B cell (primary cell): ENCODE measurements at regions not wholly inside any gene's neighbourhood (a gene's known extent, or its start where the extent isn't known, plus 50 kb on each side); places are given as distances from the start of the nearest gene placed in this dataset.
A peak's percentile ranks its signal among the peaks of the same experiment; 100 is the strongest.

Experiments used
- ATAC-seq: fragments of 200-7000 bp; cut with Tn5 transposase; one replicate; pipeline ENCODE4 v1.10.0; 2021; ENCODE audit warnings: low read depth, mild to moderate bottlenecking, moderate number of reproducible peaks, moderate library complexity
- CTCF ChIA-PET: fragments of 350-600 bp; sonication (Branson Sonifier 250); formaldehyde crosslinking; loops from one replicate; lab custom pipeline; 2021; ENCODE audit warnings: antibody characterized with exemption, inconsistent platforms; lab: Charles Lee
- POLR2A ChIA-PET: fragments of 350-600 bp; sonication (Branson Sonifier 250); formaldehyde crosslinking; loops from one replicate; lab custom pipeline; 2021; ENCODE audit warnings: antibody characterized with exemption; lab: Charles Lee
- DNase-seq: peaks from one replicate; pipeline ENCODE4 v3.0.0; 2013
- H2AFZ ChIP-seq: 2 replicates; pipeline ENCODE4 v1.6.1; 2012; ENCODE audit warnings: mild to moderate bottlenecking, low read depth, low read length; ENCODE audit not compliant: insufficient read depth, poor library complexity, severe bottlenecking
- H3K27ac ChIP-seq, 2 donors: 1 replicate in 1 of 2; 2 replicates in 1 of 2; pipeline ENCODE4 v1.5.1; 2012 to 2013; ENCODE audit warnings: low read length in 2 of 2, mild to moderate bottlenecking in 2 of 2, moderate library complexity in 1 of 2
- H3K27me3 ChIP-seq, 4 experiments: fragments of 200-600 bp in 1 of 4; sonication (generic) in 1 of 4; replicated peaks in 1 of 4; 1 replicate in 2 of 4; 2 replicates in 2 of 4; pipeline versions ENCODE4 v1.6.1 to v1.7.0; 2013 to 2016; ENCODE audit warnings: low read length in 3 of 4, mild to moderate bottlenecking in 2 of 4, mixed read lengths in 1 of 4, moderate library complexity in 1 of 4; ENCODE audit not compliant: insufficient read depth in 4 of 4, control insufficient read depth in 3 of 4; ENCODE audit errors: control extremely low read depth in 1 of 4
- H3K36me3 ChIP-seq, 2 experiments: replicated peaks in 1 of 2; 1 replicate in 1 of 2; 2 replicates in 1 of 2; pipeline versions ENCODE4 v1.6.1 to v1.7.1; 2013; ENCODE audit warnings: low read length in 1 of 2; ENCODE audit not compliant: insufficient read depth in 2 of 2, control insufficient read depth in 1 of 2; ENCODE audit errors: control extremely low read depth in 1 of 2, extremely low read depth in 1 of 2
- H3K4me1 ChIP-seq, 2 donors: fragments of 200-600 bp in 1 of 2; sonication (generic) in 1 of 2; 1 replicate in 1 of 2; 2 replicates in 1 of 2; pipeline versions ENCODE4 v1.5.1 to v1.6.1; 2013 to 2017; ENCODE audit warnings: low read length in 2 of 2; ENCODE audit not compliant: control insufficient read depth in 2 of 2, insufficient read depth in 2 of 2
- H3K4me2 ChIP-seq: replicated peaks from 2 replicates; pipeline ENCODE3; 2012; ENCODE audit warnings: mild to moderate bottlenecking, low read depth, low read length; ENCODE audit not compliant: poor library complexity, severe bottlenecking
- H3K4me3 ChIP-seq, 5 experiments: fragments of 200-600 bp in 1 of 5; sonication (generic) in 1 of 5; 1 replicate in 3 of 5; 2 replicates in 2 of 5; pipeline versions ENCODE4 v1.5.1 to v1.7.0; 2011 to 2016; ENCODE audit warnings: low read length in 4 of 5, mild to moderate bottlenecking in 4 of 5, low read depth in 2 of 5, control low read depth in 1 of 5, moderate library complexity in 1 of 5; ENCODE audit not compliant: insufficient read depth in 1 of 5; ENCODE audit errors: control extremely low read depth in 1 of 5, extremely low read depth in 1 of 5
- H3K79me2 ChIP-seq: fragments of 200-600 bp; sonication (generic); one replicate; pipeline ENCODE4 v1.6.0; 2016; ENCODE audit warnings: low read length; ENCODE audit not compliant: control insufficient read depth, insufficient read depth
- H3K9ac ChIP-seq: fragments of 200-600 bp; sonication (generic); 2 replicates; pipeline ENCODE4 v1.6.1; 2017; ENCODE audit warnings: mild to moderate bottlenecking, low read length, moderate library complexity
- H3K9me3 ChIP-seq, 3 donors: one replicate each; pipeline versions ENCODE4 v1.6.1 to v1.7.1; 2013; ENCODE audit warnings: low read length in 2 of 3; ENCODE audit not compliant: control insufficient read depth in 2 of 3, insufficient read depth in 1 of 3; ENCODE audit errors: control extremely low read depth in 1 of 3
- H4K20me1 ChIP-seq: 2 replicates; pipeline ENCODE4 v1.6.0; 2012; ENCODE audit warnings: mild to moderate bottlenecking, low read length; ENCODE audit not compliant: insufficient read depth, control insufficient read depth, poor library complexity, severe bottlenecking
- H3K27ac Mint-ChIP-seq: one replicate; pipeline ENCODE4 v1.8.0; 2021; ENCODE audit warnings: mixed read lengths
- H3K27me3 Mint-ChIP-seq: one replicate; pipeline ENCODE4 v1.8.0; 2021; ENCODE audit warnings: mixed read lengths
- H3K4me1 Mint-ChIP-seq: one replicate; pipeline ENCODE4 v1.8.0; 2021; ENCODE audit warnings: mixed read lengths
- H3K4me3 Mint-ChIP-seq: one replicate; pipeline ENCODE4 v1.8.0; 2021; ENCODE audit warnings: mixed read lengths
- H3K9me3 Mint-ChIP-seq: one replicate; pipeline ENCODE4 v1.8.0; 2022; ENCODE audit warnings: mixed read lengths; ENCODE audit not compliant: insufficient read depth
- CTCF ChIP-seq: fragments of 200-600 bp; IDR thresholded peaks from one replicate; pipeline ENCODE4 v1.8.0; 2022; ENCODE audit warnings: antibody characterized with exemption, mild to moderate bottlenecking
- EZH2 ChIP-seq: IDR thresholded peaks from 2 replicates; pipeline ENCODE4 v1.6.1; 2012; ENCODE audit warnings: borderline replicate concordance, low read depth, mild to moderate bottlenecking, moderate library complexity, low read length; ENCODE audit not compliant: insufficient read depth, poor library complexity, severe bottlenecking
- WGBS: methylation state at CpG from one replicate; pipeline ENCODE4 v1.1.5; 2013; ENCODE audit warnings: missing lambda C conversion rate; ENCODE audit not compliant: insufficient coverage; 5-methylcytosine and 5-hydroxymethylcytosine counted together
- intact Hi-C: fragments of 100-400 bp; cut with micrococcal nuclease; formaldehyde crosslinking; loops from one replicate; pipeline ENCODE4 v1.10.0; 2022

- no peak overlapping the region for H3K27ac Mint-ChIP-seq
- ChIA-PET POLR2A (no interaction called here), CTCF (no interaction called here)
- Histone ChIP-seq H3K27me3 (no peaks in the 10 kb centered on the region), H2AFZ (no peak overlapping the region), H3K4me1 (no peaks in the 10 kb centered on the region), H3K9ac (no peak overlapping the region), H3K9me3 (no peaks in the 10 kb centered on the region), H4K20me1 (no peaks in the 10 kb centered on the region), H3K36me3 (no peaks in the 10 kb centered on the region), H3K4me2 (no peak overlapping the region), H3K27ac (no peak overlapping the region), H3K79me2 (no peaks in the 10 kb centered on the region), H3K4me3 (no peak overlapping the region)
- H3K9me3 Mint-ChIP-seq = no peaks in the 10 kb centered on the region
- no CpG with 5 or more reads among the region's 4 CpGs for WGBS
- no peaks in the 10 kb centered on the region for H3K27me3 Mint-ChIP-seq
- DNase-seq = no peak
- no peaks in the 10 kb centered on the region for H3K4me1 Mint-ChIP-seq
- intact Hi-C loops = no loop called here
- ATAC-seq = no peak
- no peak for TF ChIP-seq CTCF
- TF ChIP-seq EZH2 = no peak
- H3K4me3 Mint-ChIP-seq = no peak overlapping the region
Measured at GRCh38 chr18:67813380-67814028, 297.0 kb upstream of the DSEL start.

- POLR2A ChIA-PET = no interaction called here
- CTCF ChIA-PET = no interaction called here
Measured at GRCh38 chr18:67805261-67805660, 288.7 kb upstream of the DSEL start.

More at GRCh38 chr18:67805261-67805660, 288.7 kb upstream of the DSEL start:
- no peaks in the 10 kb centered on the region for H3K27me3 ChIP-seq
- H3K36me3 ChIP-seq = no peaks in the 10 kb centered on the region
- H3K9me3 ChIP-seq = peaks cover 0 to 4% (median 2%) of the 10 kb centered on the region in 3 donors
- WGBS = 90% methylated on average over 4 of the region's 6 CpGs
- H3K9ac ChIP-seq = no peak overlapping the region
- no peak overlapping the region for H3K4me2 ChIP-seq
- Mint-ChIP-seq H3K27me3 (no peaks in the 10 kb centered on the region), H3K27ac (no peak overlapping the region), H3K9me3 (peaks cover 9% of the 10 kb centered on the region), H3K4me1 (no peaks in the 10 kb centered on the region), H3K4me3 (no peak overlapping the region)
- H2AFZ ChIP-seq = no peak overlapping the region
- H3K27ac ChIP-seq = no peak overlapping the region
- DNase-seq (peak; percentile 3), ATAC-seq (no peak)
- intact Hi-C loops = no loop called here
- no peaks in the 10 kb centered on the region for H3K4me1 ChIP-seq
- no peak overlapping the region for H3K4me3 ChIP-seq
- TF ChIP-seq EZH2 = no peak
- H3K79me2 ChIP-seq = no peaks in the 10 kb centered on the region
- H4K20me1 ChIP-seq = no peaks in the 10 kb centered on the region
